ENCODE measurements at regions not wholly inside any gene's neighbourhood (a gene's known extent, or its start where the extent isn't known, plus 50 kb on each side); places are given as distances from the start of the nearest gene placed in this dataset.

- TF ChIP-seq CTCF (IDR thresholded peaks at IDR 0.05): no peak
- no peak for TF ChIP-seq POLR2A (IDR thresholded peaks at IDR 0.05)
Observed at GRCh38 chr7:80334196-80334595, 177.7 kb downstream of the GNAT3 start.
